ENCODE measurements at regions not wholly inside any gene's neighbourhood (a gene's known extent, or its start where the extent isn't known, plus 50 kb on each side); places are given as distances from the start of the nearest gene placed in this dataset.

GRCh38 chr7:155404976-155405375 lies 53.0 kb upstream of the EN2 start:
- no peak for DNase-seq (ENCODE audit: low spot score)
- in situ Hi-C loops (cut with MboI; ENCODE audit: low sequenced_read_pairs, unreplicated experiment), result no loop called here
- TF ChIP-seq CTCF (IDR thresholded peaks at IDR 0.05; ENCODE audit: borderline replicate concordance, control extremely low read depth, extremely low read depth, insufficient read depth, missing control alignments), result no peak

GRCh38 chr7:155405399-155406318 lies 52.3 kb upstream of the EN2 start:
- DNase-seq (ENCODE audit: low spot score), result no peak
- TF ChIP-seq CTCF (IDR thresholded peaks at IDR 0.05; ENCODE audit: borderline replicate concordance, control extremely low read depth, extremely low read depth, insufficient read depth, missing control alignments), result no peak
- in situ Hi-C loops (cut with MboI; ENCODE audit: low sequenced_read_pairs, unreplicated experiment), result no loop called here

GRCh38 chr7:155407799-155408198 lies 50.1 kb upstream of the EN2 start:
- DNase-seq (ENCODE audit: low spot score), result no peak
- TF ChIP-seq CTCF (IDR thresholded peaks at IDR 0.05; ENCODE audit: borderline replicate concordance, control extremely low read depth, extremely low read depth, insufficient read depth, missing control alignments), result no peak
- in situ Hi-C loops (cut with MboI; ENCODE audit: low sequenced_read_pairs, unreplicated experiment), result no loop called here
